HG03460 (cell line): ENCODE measurements at regions not wholly inside any gene's neighbourhood (a gene's known extent, or its start where the extent isn't known, plus 50 kb on each side); places are given as distances from the start of the nearest gene placed in this dataset.
A peak's percentile ranks its signal among the peaks of the same experiment; 100 is the strongest.

ENCODE experiments used
- ATAC-seq: cut with Tn5 transposase; IDR thresholded peaks from one replicate; pipeline ENCODE4 v1.9.1; 2021; ENCODE audit not compliant: unreplicated experiment

DNA sequence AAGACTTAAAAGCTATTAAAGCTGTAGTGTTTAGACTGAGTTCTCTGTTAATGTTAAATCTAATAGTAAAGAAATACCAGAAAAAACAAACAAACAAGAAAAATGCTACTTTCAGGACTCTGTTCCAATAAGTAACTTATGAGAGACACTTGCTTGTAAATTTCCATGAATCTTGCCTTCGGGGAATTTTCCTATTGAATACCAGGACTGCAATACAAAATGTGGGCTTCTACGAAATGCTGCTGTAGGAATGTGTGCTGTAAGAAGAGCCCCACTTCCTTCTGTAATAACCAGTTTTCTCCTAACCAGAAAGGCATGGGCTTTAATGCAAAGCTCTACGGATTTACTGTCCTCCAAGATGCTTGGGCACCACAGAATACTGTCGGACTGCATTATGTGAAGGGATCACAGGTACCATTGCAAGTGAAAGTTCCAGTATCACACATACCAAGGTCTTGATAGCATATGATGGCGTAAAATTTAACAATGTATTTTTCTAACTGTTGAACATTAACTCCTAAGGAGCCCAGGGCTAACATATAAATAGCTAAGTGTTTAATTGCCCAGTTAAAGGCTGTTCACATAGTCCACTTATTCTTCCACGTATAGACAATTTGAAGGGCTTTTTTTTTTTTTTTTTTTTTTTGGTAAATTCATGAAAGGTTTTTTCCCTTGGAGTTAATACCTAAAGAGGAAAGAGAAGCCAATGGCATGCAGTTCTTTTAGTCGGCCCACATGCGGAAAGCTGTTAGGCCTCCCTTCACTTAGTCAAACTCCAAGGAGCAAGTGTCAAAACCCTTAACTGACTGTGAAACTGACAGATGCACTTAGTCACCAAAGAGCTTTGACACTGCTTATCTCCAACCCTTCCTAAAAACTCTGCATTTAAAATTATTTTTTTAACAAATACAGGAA lies 564.0 kb upstream of the POU3F3 start:
- ATAC-seq: no peak

DNA sequence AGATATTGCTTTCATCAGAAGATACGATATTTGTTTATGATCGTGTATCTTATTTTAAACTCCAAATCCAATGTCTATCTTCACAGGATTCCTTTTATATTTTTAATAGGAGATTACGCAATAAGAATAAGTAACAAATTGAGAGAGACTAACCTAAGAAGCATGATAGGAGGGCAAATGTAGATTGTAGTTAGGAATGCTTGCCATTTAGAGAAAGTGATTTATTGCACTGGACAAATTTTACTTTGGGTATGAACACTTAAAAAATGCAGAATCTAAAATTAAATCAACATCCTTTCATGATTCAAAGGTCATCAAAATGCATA lies 563.4 kb upstream of the POU3F3 start:
- no peak for ATAC-seq

DNA sequence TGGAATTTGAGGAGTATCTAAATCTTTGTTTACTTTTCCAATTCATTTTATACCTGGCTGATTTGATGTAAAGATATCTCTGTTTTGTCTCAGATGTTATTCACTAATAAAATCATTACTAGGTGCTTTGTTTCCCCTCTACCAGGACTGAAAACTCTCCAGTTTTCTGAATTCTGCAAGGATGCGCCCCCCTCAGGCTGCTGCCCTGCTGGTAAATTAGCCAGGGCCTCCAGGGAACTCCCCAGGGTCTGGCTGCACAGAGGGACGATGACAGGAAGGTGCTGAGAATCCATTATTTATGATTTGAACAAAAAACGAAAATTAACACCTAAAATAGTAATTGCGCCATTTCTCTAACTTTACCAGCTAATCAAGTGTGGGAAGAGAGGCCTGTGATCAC lies 541.2 kb upstream of the POU3F3 start:
- ATAC-seq: no peak

GRCh38 chr2:104318001-104318665 lies 535.8 kb upstream of the POU3F3 start:
- no peak for ATAC-seq

GRCh38 chr2:104321116-104321795 lies 532.7 kb upstream of the POU3F3 start:
- no peak for ATAC-seq

GRCh38 chr2:104321796-104322349 lies 532.0 kb upstream of the POU3F3 start:
- ATAC-seq: no peak

DNA sequence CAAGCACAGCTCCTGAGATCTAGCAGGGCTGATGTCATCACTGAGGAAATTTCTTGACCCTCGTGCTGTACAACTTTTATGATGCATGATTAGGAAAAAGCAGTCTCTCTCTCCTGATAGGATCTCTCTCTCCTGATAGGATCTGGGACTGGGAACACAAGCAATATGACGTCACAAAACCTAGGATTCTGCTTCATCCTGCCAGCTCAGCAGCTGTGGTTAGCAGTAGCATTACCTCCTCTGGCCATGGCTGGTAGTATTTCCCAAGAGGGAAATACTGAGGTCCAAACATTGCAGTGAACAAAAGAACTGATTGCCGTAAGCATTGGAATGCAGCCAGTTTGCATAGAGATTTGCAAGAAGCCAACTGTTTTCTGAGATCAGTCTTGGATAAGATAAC lies 521.2 kb upstream of the POU3F3 start:
- ATAC-seq: no peak

- no peak for ATAC-seq
Observed at GRCh38 chr2:104337869-104338268, 516.0 kb upstream of the POU3F3 start.

DNA sequence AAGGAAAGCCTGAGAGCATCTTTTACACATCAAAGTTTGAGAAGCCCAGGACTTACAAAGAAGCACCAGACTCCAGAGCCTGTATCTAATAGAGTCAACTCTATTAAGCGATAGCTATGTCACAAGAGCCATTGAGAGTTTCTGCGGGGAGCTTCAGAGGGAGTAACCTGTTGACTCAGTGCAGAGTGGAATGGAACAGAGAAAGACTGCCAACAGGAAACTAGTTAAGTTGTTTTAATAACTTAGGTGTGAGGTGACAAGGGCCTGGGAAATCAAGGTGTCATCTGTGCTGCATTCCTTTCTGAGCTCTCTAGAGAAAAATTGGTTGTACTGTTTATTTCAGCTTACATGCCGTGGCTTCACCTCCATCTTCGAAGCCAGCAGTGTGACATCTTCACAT lies 513.8 kb upstream of the POU3F3 start:
- ATAC-seq: no peak

DNA sequence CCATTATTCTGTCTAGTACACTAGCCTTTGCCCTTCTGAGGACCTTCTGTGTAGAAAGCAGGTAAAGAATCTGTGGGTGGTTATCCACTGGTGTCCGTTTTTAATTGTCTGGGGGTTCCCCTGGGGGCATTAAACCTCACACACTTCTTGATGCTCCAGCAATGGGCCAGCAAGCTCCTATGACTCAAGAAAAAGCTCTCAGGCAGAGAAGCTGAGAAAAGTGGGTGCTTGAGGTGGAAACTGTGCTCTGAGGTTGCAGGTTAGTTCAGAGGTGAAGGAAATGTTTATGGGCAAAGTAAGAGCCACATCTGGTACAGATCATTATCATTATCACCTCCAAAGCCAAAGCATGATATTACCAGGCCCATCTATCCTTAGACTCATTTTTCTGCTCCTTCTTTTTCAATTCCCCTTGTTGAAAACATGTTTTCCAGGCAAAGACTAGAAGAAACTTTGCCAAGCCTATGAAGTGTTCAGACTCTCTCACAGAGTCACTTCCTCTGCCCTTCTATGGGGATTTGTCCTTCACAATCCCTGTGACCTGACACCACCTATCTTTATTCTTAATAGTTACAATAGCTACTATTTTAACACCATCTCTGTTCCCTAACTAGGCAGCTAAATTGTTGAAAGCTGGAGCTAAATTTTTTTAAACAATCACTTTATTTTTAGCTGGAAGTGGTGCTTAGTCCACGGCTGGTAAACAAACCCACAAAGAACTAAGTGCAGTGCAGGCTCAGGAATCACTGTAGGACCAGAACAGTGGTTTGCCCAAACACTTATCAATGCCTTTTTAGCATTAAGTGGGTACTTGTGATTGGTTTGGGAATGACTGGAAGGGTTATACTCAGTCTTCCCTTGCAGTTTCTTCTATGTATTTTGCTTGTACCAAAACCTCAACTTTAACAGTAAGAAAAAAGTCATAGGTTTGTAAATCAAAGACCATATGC lies 512.8 kb upstream of the POU3F3 start:
- ATAC-seq: no peak

- no peak for ATAC-seq
Observed at GRCh38 chr2:104344306-104344705, 509.6 kb upstream of the POU3F3 start.

- no peak for ATAC-seq
Observed at GRCh38 chr2:104344985-104345384, 508.9 kb upstream of the POU3F3 start.

DNA sequence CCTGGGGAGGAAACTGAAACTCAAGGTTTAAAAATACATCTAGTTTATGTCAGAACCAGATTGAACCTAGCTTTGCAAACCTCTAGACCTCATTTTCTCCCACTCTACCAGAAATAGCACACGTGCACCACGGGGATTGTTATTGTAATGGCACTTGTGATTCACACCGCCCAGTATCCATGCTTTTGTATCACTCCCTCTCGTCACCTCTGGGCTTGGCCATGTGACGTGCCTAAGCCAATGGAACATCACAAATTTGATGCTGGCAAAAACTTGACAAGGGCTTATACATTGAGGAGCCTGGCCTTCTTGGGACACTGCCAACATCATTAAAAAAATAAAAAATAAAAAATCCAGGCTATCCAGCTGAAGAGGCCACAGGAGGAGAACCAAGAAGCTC lies 495.8 kb upstream of the POU3F3 start:
- ATAC-seq: no peak

- ATAC-seq: no peak
Observed at GRCh38 chr2:104361414-104361813, 492.5 kb upstream of the POU3F3 start.

- ATAC-seq: no peak
Observed at GRCh38 chr2:104368089-104368488, 485.8 kb upstream of the POU3F3 start.

- ATAC-seq: no peak
Observed at GRCh38 chr2:104371087-104371781, 482.7 kb upstream of the POU3F3 start.

DNA sequence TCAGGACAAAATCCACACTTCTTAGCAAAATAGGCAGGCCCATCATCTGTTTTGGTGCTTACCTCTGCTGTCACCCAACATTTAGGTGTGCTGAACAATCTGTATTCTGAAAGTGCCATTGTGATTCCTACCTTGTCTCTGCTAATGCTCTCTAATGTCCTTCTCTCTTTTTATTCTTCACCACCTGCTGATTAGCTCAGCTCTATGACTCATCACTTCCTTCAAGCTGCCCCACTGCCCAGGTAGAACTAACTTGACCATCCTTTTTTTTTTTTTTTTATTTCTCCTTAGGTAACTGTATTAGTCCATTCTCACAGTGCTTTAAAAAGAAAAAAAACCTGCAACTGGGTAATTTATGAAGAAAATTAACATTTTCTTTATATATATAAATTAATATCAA lies 478.7 kb upstream of the POU3F3 start:
- no peak for ATAC-seq

GRCh38 chr2:104378853-104379374 lies 475.0 kb upstream of the POU3F3 start:
- ATAC-seq: peak; percentile 59

GRCh38 chr2:104384961-104385360 lies 469.0 kb upstream of the POU3F3 start:
- ATAC-seq: no peak

GRCh38 chr2:104385743-104386142 lies 468.2 kb upstream of the POU3F3 start:
- no peak for ATAC-seq
